HG02884 (cell line): ENCODE measurements at regions not wholly inside any gene's neighbourhood (a gene's known extent, or its start where the extent isn't known, plus 50 kb on each side); places are given as distances from the start of the nearest gene placed in this dataset.

Source experiments
- ATAC-seq: cut with Tn5 transposase; IDR thresholded peaks from one replicate; pipeline ENCODE4 v1.9.1; 2021; ENCODE audit warnings: mild to moderate bottlenecking, moderate library complexity; ENCODE audit not compliant: unreplicated experiment

- no peak for ATAC-seq
Observed at GRCh38 chr3:116630494-116630893, 79.1 kb upstream of the TUSC7 start.

GRCh38 chr3:116639641-116640040, 69.9 kb upstream of the TUSC7 start:
- no peak for ATAC-seq

GRCh38 chr3:116640109-116640508, 69.5 kb upstream of the TUSC7 start:
- no peak for ATAC-seq

GRCh38 chr3:116643001-116643400, 66.6 kb upstream of the TUSC7 start:
- ATAC-seq = no peak

GRCh38 chr3:116647996-116648395, 61.6 kb upstream of the TUSC7 start:
- ATAC-seq = no peak
